22Rv1 (cell line): ENCODE measurements at regions not wholly inside any gene's neighbourhood (a gene's known extent, or its start where the extent isn't known, plus 50 kb on each side); places are given as distances from the start of the nearest gene placed in this dataset.

Experiments
- H3K27ac ChIP-seq: fragments of 450-650 bp; 2 replicates; pipeline ENCODE4 v1.5.1; 2017
- ZFX ChIP-seq: fragments of 450-650 bp; IDR thresholded peaks from 2 replicates; pipeline ENCODE4 v1.6.1; 2017; ENCODE audit warnings: antibody characterized with exemption, borderline replicate concordance
- TF ChIP-seq, protein P1 (sequence below): fragments of 450-650 bp; IDR thresholded peaks from 2 replicates; pipeline ENCODE4 v1.5.1; 2017; ENCODE audit warnings: mild to moderate bottlenecking

DNA sequence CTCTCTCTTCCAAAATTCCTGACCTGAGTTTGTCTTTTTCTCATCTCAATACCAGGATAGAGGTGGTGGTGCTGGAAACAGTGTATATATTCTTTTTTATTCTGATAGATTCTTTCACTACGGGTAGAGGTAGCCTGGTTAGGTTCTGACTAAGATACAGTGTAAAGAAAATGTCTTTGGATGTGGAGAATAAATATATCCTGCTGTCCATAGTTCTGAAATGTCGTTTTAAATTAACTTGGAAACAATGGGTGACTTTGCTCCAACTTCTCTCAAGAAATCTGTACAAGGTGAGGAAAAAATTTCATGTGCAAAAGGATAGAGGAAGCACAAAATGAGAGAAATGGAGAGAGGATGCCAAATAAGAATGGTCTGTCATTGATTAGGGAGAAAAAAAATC is 546.1 kb downstream of the GBA3 start:
- no peak for TF ChIP-seq ZFX
- TF ChIP-seq, protein P1, sequence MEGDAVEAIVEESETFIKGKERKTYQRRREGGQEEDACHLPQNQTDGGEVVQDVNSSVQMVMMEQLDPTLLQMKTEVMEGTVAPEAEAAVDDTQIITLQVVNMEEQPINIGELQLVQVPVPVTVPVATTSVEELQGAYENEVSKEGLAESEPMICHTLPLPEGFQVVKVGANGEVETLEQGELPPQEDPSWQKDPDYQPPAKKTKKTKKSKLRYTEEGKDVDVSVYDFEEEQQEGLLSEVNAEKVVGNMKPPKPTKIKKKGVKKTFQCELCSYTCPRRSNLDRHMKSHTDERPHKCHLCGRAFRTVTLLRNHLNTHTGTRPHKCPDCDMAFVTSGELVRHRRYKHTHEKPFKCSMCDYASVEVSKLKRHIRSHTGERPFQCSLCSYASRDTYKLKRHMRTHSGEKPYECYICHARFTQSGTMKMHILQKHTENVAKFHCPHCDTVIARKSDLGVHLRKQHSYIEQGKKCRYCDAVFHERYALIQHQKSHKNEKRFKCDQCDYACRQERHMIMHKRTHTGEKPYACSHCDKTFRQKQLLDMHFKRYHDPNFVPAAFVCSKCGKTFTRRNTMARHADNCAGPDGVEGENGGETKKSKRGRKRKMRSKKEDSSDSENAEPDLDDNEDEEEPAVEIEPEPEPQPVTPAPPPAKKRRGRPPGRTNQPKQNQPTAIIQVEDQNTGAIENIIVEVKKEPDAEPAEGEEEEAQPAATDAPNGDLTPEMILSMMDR, result no peak
- H3K27ac ChIP-seq, result no peak overlapping the region

GRCh38 chr4:23237771-23238170 is 545.0 kb downstream of the GBA3 start:
- no peak overlapping the region for H3K27ac ChIP-seq
- TF ChIP-seq ZFX, result no peak
- TF ChIP-seq, protein P1, result no peak

DNA sequence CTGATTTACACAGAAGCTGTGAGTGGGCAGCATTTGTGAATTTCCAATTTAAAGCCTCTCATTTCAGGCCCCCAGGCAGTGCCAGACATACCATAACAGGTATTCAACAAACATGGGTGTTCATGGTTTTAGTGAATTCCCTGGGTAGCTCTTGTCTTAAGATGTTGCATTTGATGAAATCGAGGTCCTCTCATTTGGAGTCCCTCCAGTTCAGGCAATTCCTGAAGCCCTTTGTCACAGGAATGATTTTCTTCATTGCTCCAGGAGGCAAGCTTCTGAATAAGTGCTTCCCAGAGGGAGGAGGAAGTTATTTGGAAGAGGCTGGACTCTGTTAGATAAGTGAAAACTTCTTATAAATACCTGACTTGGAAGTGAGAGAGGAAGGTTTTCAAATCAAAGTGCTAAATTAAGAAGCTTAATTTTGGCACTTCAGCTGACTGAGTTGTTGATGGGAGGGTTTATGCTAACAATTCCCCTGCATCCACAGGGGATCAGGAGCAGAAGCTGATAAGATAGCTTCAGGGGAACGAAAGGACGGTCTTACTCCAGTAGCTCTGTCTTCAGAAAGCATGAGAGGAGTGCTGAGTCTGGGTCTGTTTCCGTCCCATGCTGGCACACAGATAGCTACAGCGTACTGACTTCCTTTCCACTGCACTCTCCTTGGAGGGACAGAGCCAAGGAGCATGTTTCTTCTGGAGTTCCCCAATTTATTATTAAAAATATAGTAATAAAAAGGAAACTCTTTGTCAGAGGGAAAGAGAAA is 543.1 kb downstream of the GBA3 start:
- H3K27ac ChIP-seq, result no peak overlapping the region
- no peak for TF ChIP-seq ZFX

- no peak for TF ChIP-seq ZFX
- TF ChIP-seq, protein P1, result no peak
- H3K27ac ChIP-seq, result no peak overlapping the region
Observed at GRCh38 chr4:23234716-23235115, 542.0 kb downstream of the GBA3 start.

DNA sequence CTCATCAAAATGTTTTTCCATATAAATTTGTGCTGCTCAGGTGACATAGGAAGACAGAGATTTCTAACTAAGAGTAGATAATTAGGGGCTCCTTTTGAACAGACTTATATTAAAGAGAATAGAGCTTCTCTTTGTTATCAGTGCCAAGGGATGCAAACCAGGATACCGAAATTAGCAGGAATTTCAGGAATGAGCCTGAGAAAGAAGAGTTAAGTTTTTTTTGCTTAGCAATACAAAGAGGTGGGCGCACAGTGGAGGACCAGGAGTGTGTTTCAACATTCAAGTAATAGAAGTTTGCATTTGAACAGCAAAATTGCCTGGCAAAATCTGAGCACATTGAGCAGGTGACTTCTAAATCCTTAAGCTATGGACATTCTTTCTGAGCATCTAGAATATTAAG is 541.3 kb downstream of the GBA3 start:
- no peak overlapping the region for H3K27ac ChIP-seq
- TF ChIP-seq, protein P1, result no peak
- TF ChIP-seq ZFX, result no peak

DNA sequence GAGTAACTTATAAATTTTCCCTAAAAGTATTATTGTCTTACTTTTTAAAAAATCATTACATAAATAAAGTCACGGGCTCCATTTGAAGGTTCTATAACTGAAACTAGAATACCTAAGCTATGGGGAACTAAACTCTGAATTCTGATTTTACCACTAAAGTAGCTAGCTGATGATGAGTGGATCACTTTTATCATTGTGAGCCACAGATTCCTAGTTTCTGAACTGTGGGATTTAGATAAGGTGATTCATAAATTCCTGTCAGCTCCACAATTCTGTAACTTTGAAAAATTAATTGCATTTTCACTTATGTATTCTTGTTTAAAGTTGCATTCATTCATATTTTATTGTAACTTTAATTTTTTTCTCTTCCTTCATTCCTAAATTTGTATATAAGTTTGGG is 540.9 kb downstream of the GBA3 start:
- TF ChIP-seq, protein P1, result no peak
- TF ChIP-seq ZFX, result no peak
- H3K27ac ChIP-seq, result no peak overlapping the region

DNA sequence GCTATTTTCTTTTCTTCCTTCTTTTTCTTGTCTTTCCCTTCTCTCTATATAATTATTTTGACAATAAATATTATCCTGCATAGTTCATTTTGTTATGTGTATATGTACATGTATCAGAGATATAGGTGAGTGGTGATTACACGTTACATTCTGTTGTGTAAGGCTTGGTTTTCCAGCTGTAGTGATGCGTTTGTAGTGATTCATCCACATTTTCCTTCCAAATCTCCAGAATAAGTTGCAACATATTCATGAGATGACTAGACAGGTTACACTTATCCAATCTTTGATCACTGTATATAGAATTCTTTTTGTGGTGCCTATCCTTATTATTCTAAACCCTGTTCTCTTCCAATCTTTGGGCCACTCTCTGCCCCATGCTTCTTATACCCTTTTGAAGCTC is 540.2 kb downstream of the GBA3 start:
- TF ChIP-seq ZFX, result no peak
- TF ChIP-seq, protein P1, result no peak

GRCh38 chr4:23225564-23225963 is 532.8 kb downstream of the GBA3 start:
- TF ChIP-seq, protein P1, result no peak
- no peak for TF ChIP-seq ZFX
- no peak overlapping the region for H3K27ac ChIP-seq

More for the DNA sequence above, 540.2 kb downstream of the GBA3 start:
- no peak overlapping the region for H3K27ac ChIP-seq
